ENCODE measurements at regions not wholly inside any gene's neighbourhood (a gene's known extent, or its start where the extent isn't known, plus 50 kb on each side); places are given as distances from the start of the nearest gene placed in this dataset.

- Mint-ChIP-seq H3K27ac (peak overlapping the region in 1 of 3 experiments; percentile 16; a peak in 1 of 7 replicates), H3K4me1 (peaks cover 21 to 25% of the 10 kb centered on the region in 2 experiments), H3K4me3 (no peak overlapping the region), H3K36me3 (ENCODE audit: insufficient read depth in 1 of 3, low read depth in 3 of 3) (no peaks in the 10 kb centered on the region), H3K27me3 (ENCODE audit: low read depth) (no peaks in the 10 kb centered on the region), H3K9me3 (no peaks in the 10 kb centered on the region)
- H4K5ac ChIP-seq (ENCODE audit: insufficient read length, low read depth, low read length): no peak overlapping the region
- no peak overlapping the region for H3K9ac ChIP-seq (ENCODE audit: extremely low read depth, insufficient read length, low read length)
- H3K9me3 ChIP-seq (ENCODE audit: control insufficient read depth, low read depth, low read length): no peaks in the 10 kb centered on the region
- no peaks in the 10 kb centered on the region for H3K79me2 ChIP-seq (ENCODE audit: insufficient read depth, low read length)
- no peak for DNase-seq
- H3K23ac ChIP-seq (ENCODE audit: insufficient read length, low read depth, low read length): no peak overlapping the region
- H4K8ac ChIP-seq (replicated peaks; ENCODE audit: insufficient read length, low read depth, low read length): no peak overlapping the region
- H3T11ph ChIP-seq (ENCODE audit: low read length): no peak overlapping the region
- no peak overlapping the region for H2BK15ac ChIP-seq (ENCODE audit: low read depth, low read length)
- H3K79me1 ChIP-seq (ENCODE audit: insufficient read depth, low read depth, low read length, poor library complexity, severe bottlenecking): no peaks in the 10 kb centered on the region
- TF ChIP-seq CTCF (conservative IDR thresholded peaks at IDR 0.05): no peak
- H2BK12ac ChIP-seq (ENCODE audit: insufficient read length, low read depth, low read length): no peak overlapping the region
- H4K20me1 ChIP-seq (ENCODE audit: control insufficient read depth, insufficient read depth, insufficient read length): no peaks in the 10 kb centered on the region
- H3K4me2 ChIP-seq (ENCODE audit: insufficient read depth, insufficient read length, low read length): no peak overlapping the region
- no peak overlapping the region for H2AK5ac ChIP-seq (ENCODE audit: insufficient read length, low read length)
- no peak overlapping the region for H2BK120ac ChIP-seq (ENCODE audit: low read depth, low read length, poor library complexity, severe bottlenecking)
- no peak overlapping the region for H2AFZ ChIP-seq (ENCODE audit: low read length)
- H3K14ac ChIP-seq (ENCODE audit: insufficient read depth, low read length): no peak overlapping the region
- no peak overlapping the region for H4K91ac ChIP-seq (ENCODE audit: insufficient read length, low read depth, low read length)
- whole genome bisulfite sequencing (ENCODE audit: extremely low coverage, insufficient read length, low lambda C conversion rate): no CpG with 5 or more reads among the region's 1 CpG
- H2BK20ac ChIP-seq (ENCODE audit: low read depth, low read length, poor library complexity, severe bottlenecking): no peak overlapping the region
- H3K4me1 ChIP-seq (ENCODE audit: insufficient read depth, low read length): peaks cover 9% of the 10 kb centered on the region; the same call in 1 of the 2 replicates
- no peaks in the 10 kb centered on the region for H3K27me3 ChIP-seq (ENCODE audit: insufficient read depth, low read length)
- no peak overlapping the region for H3K18ac ChIP-seq (ENCODE audit: insufficient read length, low read depth, low read length)
- no peaks in the 10 kb centered on the region for H3K23me2 ChIP-seq (ENCODE audit: insufficient read length, low read depth, low read length, poor library complexity, severe bottlenecking)
- H2BK5ac ChIP-seq (ENCODE audit: insufficient read length, low read length): no peak overlapping the region
- H3K4ac ChIP-seq (ENCODE audit: low read depth, low read length): no peak overlapping the region
- H3K56ac ChIP-seq (ENCODE audit: insufficient read length, low read depth, low read length): no peak overlapping the region
- H3K27ac ChIP-seq (ENCODE audit: insufficient read length, low read depth, low read length): no peak overlapping the region
Observed at GRCh38 chr2:146579147-146579930, 1265.5 kb upstream of the ACVR2A start.
